Vagina (tissue), 2 donors: ENCODE measurements at regions not wholly inside any gene's neighbourhood (a gene's known extent, or its start where the extent isn't known, plus 50 kb on each side); places are given as distances from the start of the nearest gene placed in this dataset.

ENCODE experiments used
- CTCF ChIP-seq, 3 experiments: fragments of 450-650 bp in 2 of 3; fragments of 200-600 bp in 1 of 3; sonication (generic) in 1 of 3; IDR thresholded peaks; one replicate each; pipeline ENCODE4 v1.5.1; 2017 to 2019; ENCODE audit warnings: antibody characterized with exemption in 3 of 3, mild to moderate bottlenecking in 2 of 3, moderate library complexity in 2 of 3
- POLR2A ChIP-seq, 2 donors: fragments of 450-650 bp; IDR thresholded peaks; one replicate each; pipeline ENCODE4 v1.6.1; 2017; ENCODE audit warnings: antibody characterized with exemption in 2 of 2, mild to moderate bottlenecking in 2 of 2, moderate library complexity in 2 of 2

GRCh38 chr15:31974154-31974794, 56.0 kb upstream of the CHRNA7 start:
- TF ChIP-seq CTCF (IDR thresholded peaks at IDR 0.05) = no peak
- TF ChIP-seq POLR2A (IDR thresholded peaks at IDR 0.05) = no peak
